Duodenal mucosa (tissue), 2 donors: ENCODE measurements at regions not wholly inside any gene's neighbourhood (a gene's known extent, or its start where the extent isn't known, plus 50 kb on each side); places are given as distances from the start of the nearest gene placed in this dataset.
"Not testable (repeated sequence)": the region's sequence is repeated elsewhere in the genome, so short reads cannot be mapped to it uniquely, and the experiment has no call there.

Experiments
- H3K27ac ChIP-seq: one replicate; pipeline ENCODE4 v1.7.0; 2013; ENCODE audit warnings: low read depth, low read length
- H3K27me3 ChIP-seq, 2 donors: one replicate each; pipeline ENCODE4 v1.7.0; 2013; ENCODE audit warnings: low read length in 2 of 2, control low read depth in 1 of 2; ENCODE audit not compliant: insufficient read depth in 2 of 2, control insufficient read depth in 1 of 2
- H3K36me3 ChIP-seq, 2 donors: one replicate each; pipeline ENCODE4 v1.7.0; 2013; ENCODE audit warnings: low read length in 2 of 2, control low read depth in 1 of 2; ENCODE audit not compliant: insufficient read depth in 2 of 2, control insufficient read depth in 1 of 2
- H3K4me1 ChIP-seq, 2 donors: one replicate each; pipeline ENCODE4 v1.7.0; 2013; ENCODE audit warnings: low read length in 2 of 2, control low read depth in 1 of 2; ENCODE audit not compliant: insufficient read depth in 2 of 2, control insufficient read depth in 1 of 2
- H3K4me3 ChIP-seq, 2 donors: one replicate each; pipeline ENCODE4 v1.7.0; 2013; ENCODE audit warnings: low read length in 2 of 2, low read depth in 1 of 2
- H3K9ac ChIP-seq, 2 donors: one replicate each; pipeline ENCODE4 v1.7.0; 2013; ENCODE audit warnings: low read length in 2 of 2, low read depth in 1 of 2
- H3K9me3 ChIP-seq, 2 donors: one replicate each; pipeline ENCODE4 v1.7.0; 2013; ENCODE audit warnings: low read length in 2 of 2, control low read depth in 1 of 2; ENCODE audit not compliant: control insufficient read depth in 1 of 2

- Histone ChIP-seq H3K36me3 (no peaks in the 10 kb centered on the region), H3K4me1 (no peaks in the 10 kb centered on the region), H3K4me3 (no peak overlapping the region), H3K9ac (no peak overlapping the region), H3K27me3 (peaks cover 0 to 4% of the 10 kb centered on the region in 2 donors), H3K9me3 (no peaks in the 10 kb centered on the region), H3K27ac (no peak overlapping the region)
Observed at GRCh38 chr3:115399750-115400149, 223.6 kb upstream of the GAP43 start.

GRCh38 chr3:115401298-115401697, 222.0 kb upstream of the GAP43 start:
- no peaks in the 10 kb centered on the region for H3K36me3 ChIP-seq
- no peak overlapping the region for H3K27ac ChIP-seq
- H3K9me3 ChIP-seq: no peaks in the 10 kb centered on the region
- no peak overlapping the region for H3K4me3 ChIP-seq
- no peaks in the 10 kb centered on the region for H3K4me1 ChIP-seq
- H3K27me3 ChIP-seq: peaks cover 0 to 4% of the 10 kb centered on the region in 2 donors
- no peak overlapping the region for H3K9ac ChIP-seq

GRCh38 chr3:115401851-115402501, 221.3 kb upstream of the GAP43 start:
- H3K4me3 ChIP-seq: no peak overlapping the region
- no peak overlapping the region for H3K9ac ChIP-seq
- no peak overlapping the region for H3K27ac ChIP-seq
- no peaks in the 10 kb centered on the region for H3K4me1 ChIP-seq
- no peaks in the 10 kb centered on the region for H3K9me3 ChIP-seq
- H3K27me3 ChIP-seq: peaks cover 0 to 4% of the 10 kb centered on the region in 2 donors
- no peaks in the 10 kb centered on the region for H3K36me3 ChIP-seq

- Histone ChIP-seq H3K9me3 (no peaks in the 10 kb centered on the region), H3K36me3 (no peaks in the 10 kb centered on the region), H3K27me3 (peaks cover 0 to 4% of the 10 kb centered on the region in 2 donors), H3K4me3 (no peak overlapping the region), H3K4me1 (no peaks in the 10 kb centered on the region), H3K9ac (no peak overlapping the region), H3K27ac (no peak overlapping the region)
Observed at GRCh38 chr3:115402651-115403050, 220.7 kb upstream of the GAP43 start.

GRCh38 chr3:115403786-115404185, 219.5 kb upstream of the GAP43 start:
- H3K4me1 ChIP-seq: no peaks in the 10 kb centered on the region
- no peaks in the 10 kb centered on the region for H3K9me3 ChIP-seq
- H3K27ac ChIP-seq: no peak overlapping the region
- H3K36me3 ChIP-seq: no peaks in the 10 kb centered on the region
- H3K9ac ChIP-seq: no peak overlapping the region
- H3K27me3 ChIP-seq: peaks cover 0 to 4% of the 10 kb centered on the region in 2 donors
- H3K4me3 ChIP-seq: no peak overlapping the region

- Histone ChIP-seq H3K4me1 (no peaks in the 10 kb centered on the region), H3K27ac (no peak overlapping the region)
Observed at GRCh38 chr3:115409596-115409995, 213.7 kb upstream of the GAP43 start.

GRCh38 chr3:115414610-115415009, 208.7 kb upstream of the GAP43 start:
- H3K9ac ChIP-seq, H3K27ac ChIP-seq, H3K36me3 ChIP-seq, H3K4me3 ChIP-seq, H3K9me3 ChIP-seq, H3K4me1 ChIP-seq, H3K27me3 ChIP-seq: not testable (repeated sequence)

More at GRCh38 chr3:115409596-115409995, 213.7 kb upstream of the GAP43 start:
- H3K36me3 ChIP-seq: no peaks in the 10 kb centered on the region
- no peaks in the 10 kb centered on the region for H3K9me3 ChIP-seq
- no peak overlapping the region for H3K4me3 ChIP-seq
- H3K27me3 ChIP-seq: no peaks in the 10 kb centered on the region
- no peak overlapping the region for H3K9ac ChIP-seq

- Histone ChIP-seq H3K27me3 (no peaks in the 10 kb centered on the region), H3K36me3 (no peaks in the 10 kb centered on the region), H3K9ac (no peak overlapping the region), H3K4me1 (no peaks in the 10 kb centered on the region), H3K4me3 (no peak overlapping the region), H3K27ac (no peak overlapping the region), H3K9me3 (no peaks in the 10 kb centered on the region)
Observed at GRCh38 chr3:115415246-115415996, 207.9 kb upstream of the GAP43 start.

GRCh38 chr3:115418583-115418982, 204.7 kb upstream of the GAP43 start:
- H3K27me3 ChIP-seq: no peaks in the 10 kb centered on the region
- H3K4me1 ChIP-seq: no peaks in the 10 kb centered on the region
- no peak overlapping the region for H3K27ac ChIP-seq
- no peak overlapping the region for H3K4me3 ChIP-seq
- no peaks in the 10 kb centered on the region for H3K9me3 ChIP-seq
- H3K9ac ChIP-seq: no peak overlapping the region
- H3K36me3 ChIP-seq: no peaks in the 10 kb centered on the region

GRCh38 chr3:115420086-115420485, 203.2 kb upstream of the GAP43 start:
- Histone ChIP-seq H3K36me3 (no peaks in the 10 kb centered on the region), H3K9ac (no peak overlapping the region), H3K9me3 (no peaks in the 10 kb centered on the region), H3K27me3 (no peaks in the 10 kb centered on the region), H3K4me1 (no peaks in the 10 kb centered on the region), H3K4me3 (no peak overlapping the region), H3K27ac (no peak overlapping the region)
